Upper lobe of left lung (tissue), 4 donors: ENCODE measurements at regions not wholly inside any gene's neighbourhood (a gene's known extent, or its start where the extent isn't known, plus 50 kb on each side); places are given as distances from the start of the nearest gene placed in this dataset.

Experiments
- CTCF ChIP-seq, 6 experiments: fragments of 450-650 bp in 4 of 6; fragments of 200-600 bp in 2 of 6; sonication (generic) in 2 of 6; IDR thresholded peaks; one replicate each; pipeline ENCODE4 v1.5.1; 2016 to 2019; ENCODE audit warnings: antibody characterized with exemption in 6 of 6
- EP300 ChIP-seq, 4 donors: sonication (generic); formaldehyde crosslinking; IDR thresholded peaks; one replicate each; pipeline ENCODE4 v1.5.1; 2017; ENCODE audit warnings: antibody characterized with exemption in 4 of 4, control low read depth in 2 of 4
- POLR2A ChIP-seq, 4 donors: fragments of 450-650 bp; IDR thresholded peaks; one replicate each; pipeline ENCODE4 v1.5.1; 2016 to 2017; ENCODE audit warnings: antibody characterized with exemption in 4 of 4, mild to moderate bottlenecking in 2 of 4
- POLR2AphosphoS5 ChIP-seq, 2 donors: sonication (generic); formaldehyde crosslinking; IDR thresholded peaks; one replicate each; pipeline ENCODE4 v1.5.1; 2017; ENCODE audit warnings: antibody characterized with exemption in 2 of 2

DNA sequence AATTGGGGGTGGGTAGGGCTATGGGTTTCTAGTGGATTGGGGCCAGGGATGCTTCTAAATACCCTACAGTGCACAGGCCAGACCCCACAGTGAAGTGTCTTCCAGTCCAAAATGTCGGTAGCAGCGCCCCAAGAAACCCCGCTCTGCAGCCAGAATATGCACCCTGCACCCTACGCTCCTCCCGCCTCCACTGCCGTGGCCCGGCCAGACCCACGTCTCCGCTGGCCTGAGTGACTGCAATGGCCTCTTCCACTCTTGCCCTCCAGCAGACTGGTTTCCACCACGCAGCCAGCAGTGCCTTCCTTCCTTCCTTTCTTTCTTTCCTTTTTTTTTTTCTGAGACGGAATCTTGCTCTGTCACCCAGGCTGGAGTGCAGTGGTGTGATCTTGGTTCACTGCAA, 91.4 kb upstream of the TAF1B start:
- TF ChIP-seq POLR2AphosphoS5 (IDR thresholded peaks at IDR 0.05) = no peak
- TF ChIP-seq CTCF (IDR thresholded peaks at IDR 0.05) = no peak
- no peak for TF ChIP-seq POLR2A (IDR thresholded peaks at IDR 0.05)
- no peak for TF ChIP-seq EP300 (IDR thresholded peaks at IDR 0.05)
